ENCODE measurements at regions not wholly inside any gene's neighbourhood (a gene's known extent, or its start where the extent isn't known, plus 50 kb on each side); places are given as distances from the start of the nearest gene placed in this dataset.
"Not testable (repeated sequence)": the region's sequence is repeated elsewhere in the genome, so short reads cannot be mapped to it uniquely, and the experiment has no call there.

DNA sequence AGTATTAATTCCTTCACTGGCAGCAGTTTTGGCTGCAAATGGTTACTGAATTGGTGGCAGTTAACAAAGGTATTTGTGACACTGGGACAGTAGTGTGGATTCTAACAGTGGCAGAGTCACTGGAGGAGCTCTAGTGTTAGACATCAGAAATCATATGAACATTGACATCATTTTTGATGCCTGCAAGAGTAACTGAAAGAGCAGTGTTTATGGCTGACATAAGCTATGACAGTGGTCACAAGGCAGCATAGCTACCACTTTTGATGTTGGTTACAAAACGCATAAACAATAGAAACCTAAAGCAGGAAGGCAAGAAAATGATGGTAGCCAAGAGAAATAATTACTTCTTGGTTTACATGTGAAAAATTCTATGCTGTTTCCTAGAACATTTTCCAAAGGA lies 326.7 kb upstream of the MAN1A1 start:
- no peak for DNase-seq (ENCODE audit: low read depth in 1 of 2, low spot score in 1 of 2)

DNA sequence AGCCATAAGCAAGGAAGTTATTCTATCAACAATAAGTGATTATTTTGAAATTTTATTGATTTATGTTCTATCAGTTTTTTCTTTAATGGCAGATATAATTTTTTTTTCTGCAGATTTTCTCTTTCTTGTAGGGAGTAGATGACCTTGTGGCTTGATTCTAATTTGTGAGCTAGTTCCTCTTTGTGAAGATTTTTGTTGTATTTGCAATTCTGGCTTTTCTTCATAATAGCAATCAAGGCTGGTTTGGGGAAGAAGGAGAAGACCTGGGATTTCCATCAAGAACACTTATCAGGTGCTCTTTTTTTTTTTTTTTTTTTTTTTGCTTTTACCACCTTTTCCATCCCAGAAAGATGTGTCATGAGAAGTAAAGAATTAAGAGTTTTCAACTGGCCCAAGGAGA lies 324.2 kb upstream of the MAN1A1 start:
- no peak for DNase-seq (ENCODE audit: low read depth in 1 of 2, low spot score in 1 of 2)

DNA sequence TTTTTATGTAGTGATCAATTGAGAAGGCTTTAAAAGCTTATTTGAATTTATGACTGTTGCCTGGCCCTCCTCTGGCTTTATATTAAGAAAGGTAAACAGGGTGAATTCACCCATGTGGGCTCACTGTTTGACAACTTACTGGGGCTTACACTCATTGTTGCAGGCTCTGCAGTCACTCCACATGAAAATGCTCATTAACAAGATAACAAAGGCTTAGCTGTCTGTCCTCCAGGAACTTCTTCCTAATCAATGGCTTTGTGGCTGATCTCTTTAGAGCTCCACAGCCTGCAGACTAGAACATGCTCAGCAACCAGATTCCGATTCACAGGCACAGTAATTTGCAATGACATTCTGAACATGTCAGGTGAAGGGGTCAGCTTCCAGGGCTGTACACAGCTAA lies 323.2 kb upstream of the MAN1A1 start:
- no peak for DNase-seq (ENCODE audit: low read depth in 1 of 2, low spot score in 1 of 2)

DNA sequence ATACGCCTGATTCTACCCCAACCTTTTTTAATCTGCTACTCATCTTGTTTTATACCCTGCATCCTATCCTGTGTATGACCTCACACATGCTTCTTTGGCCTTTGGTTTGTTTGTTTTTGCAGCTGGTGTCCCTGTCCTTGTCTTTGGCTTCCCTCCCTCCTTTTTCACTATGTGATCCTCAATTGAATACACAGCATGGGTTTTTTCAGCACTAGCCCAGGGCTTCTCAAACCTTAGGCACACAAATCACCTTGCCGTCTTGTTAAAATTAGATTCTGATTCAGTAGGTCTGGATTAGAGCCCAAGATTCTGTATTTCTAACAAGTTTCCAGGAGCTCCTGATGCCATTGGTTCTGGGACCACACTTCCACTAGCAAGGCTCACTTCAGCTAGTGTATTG lies 321.5 kb upstream of the MAN1A1 start:
- DNase-seq (ENCODE audit: low read depth in 1 of 2, low spot score in 1 of 2) = no peak

DNA sequence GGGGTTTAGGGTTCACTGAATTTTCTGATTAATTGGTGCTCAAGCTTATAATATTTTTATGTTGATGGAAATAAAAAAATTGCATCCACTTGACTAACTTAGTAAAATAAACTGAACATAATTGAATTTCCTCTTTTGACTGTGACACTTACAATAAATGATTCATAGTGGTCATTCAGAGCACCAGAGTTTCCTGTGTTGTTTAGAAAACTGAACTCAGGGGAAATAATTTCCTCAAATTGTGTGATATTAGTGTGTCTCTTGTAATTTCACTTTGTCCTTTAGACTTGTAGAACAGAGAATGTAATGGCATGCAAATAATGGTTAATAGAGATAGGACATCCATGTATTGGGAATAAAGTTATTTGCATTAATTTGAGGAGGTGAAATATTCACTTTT lies 319.7 kb upstream of the MAN1A1 start:
- DNase-seq (ENCODE audit: low read depth in 1 of 2, low spot score in 1 of 2) = no peak

DNA sequence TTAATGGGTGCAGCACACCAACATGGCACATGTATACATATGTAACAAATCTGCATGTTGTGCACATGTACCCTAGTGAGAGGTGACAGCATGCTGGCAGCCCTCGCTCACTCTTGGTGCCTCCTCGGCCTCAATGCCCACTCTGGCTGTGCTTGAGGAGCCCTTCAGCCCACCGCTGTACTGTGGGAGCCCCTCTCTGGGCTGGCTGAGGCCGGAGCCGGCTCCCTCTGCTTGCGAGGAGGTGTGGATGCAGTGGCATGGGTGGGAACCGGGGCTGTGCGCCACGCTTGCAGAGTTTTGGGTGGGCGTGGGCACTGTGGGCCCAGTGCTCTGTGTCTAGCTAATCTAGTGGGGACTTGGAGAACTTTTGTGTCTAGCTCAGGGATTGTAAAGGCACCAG lies 315.9 kb upstream of the MAN1A1 start:
- not testable (repeated sequence) for DNase-seq (ENCODE audit: low read depth in 1 of 2, low spot score in 1 of 2)

DNA sequence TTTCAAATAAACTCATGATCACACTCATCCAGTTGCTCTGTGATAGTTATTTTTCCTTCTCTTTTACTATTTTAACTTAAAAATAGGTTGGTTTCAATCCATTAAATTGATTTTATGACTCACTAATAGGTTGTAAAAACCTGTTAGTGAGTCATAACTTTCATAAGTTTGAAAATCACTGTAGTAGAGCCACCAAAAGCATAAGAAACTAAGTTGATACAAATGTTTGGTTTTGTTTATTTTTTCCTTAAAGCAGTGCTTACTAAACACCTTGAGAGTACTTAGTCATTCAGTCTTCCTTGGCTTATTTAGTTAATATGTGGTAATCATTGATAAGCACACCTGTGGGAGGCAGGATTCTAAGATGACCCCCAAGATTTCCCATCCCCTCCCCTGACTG lies 312.1 kb upstream of the MAN1A1 start:
- no peak for DNase-seq (ENCODE audit: low read depth in 1 of 2, low spot score in 1 of 2)

DNA sequence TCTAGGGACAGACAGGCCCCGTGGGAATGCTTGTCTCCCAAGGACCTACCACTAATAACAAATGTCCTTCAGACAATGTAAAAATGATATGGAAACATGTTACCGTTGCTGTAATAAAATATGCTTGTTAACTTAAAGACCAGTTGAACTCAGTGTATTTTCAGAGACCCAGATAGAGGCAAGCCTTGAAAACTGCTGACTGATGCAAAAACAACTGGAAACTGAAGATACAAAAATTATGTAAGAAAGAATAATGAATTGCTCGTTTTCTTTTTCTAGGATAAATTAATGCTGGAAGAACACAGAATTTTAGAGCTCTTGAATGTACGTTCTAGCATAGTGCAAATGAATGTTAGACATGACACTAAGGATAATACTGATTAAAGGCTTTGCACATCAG lies 311.5 kb upstream of the MAN1A1 start:
- DNase-seq (ENCODE audit: low read depth in 1 of 2, low spot score in 1 of 2) = no peak

DNA sequence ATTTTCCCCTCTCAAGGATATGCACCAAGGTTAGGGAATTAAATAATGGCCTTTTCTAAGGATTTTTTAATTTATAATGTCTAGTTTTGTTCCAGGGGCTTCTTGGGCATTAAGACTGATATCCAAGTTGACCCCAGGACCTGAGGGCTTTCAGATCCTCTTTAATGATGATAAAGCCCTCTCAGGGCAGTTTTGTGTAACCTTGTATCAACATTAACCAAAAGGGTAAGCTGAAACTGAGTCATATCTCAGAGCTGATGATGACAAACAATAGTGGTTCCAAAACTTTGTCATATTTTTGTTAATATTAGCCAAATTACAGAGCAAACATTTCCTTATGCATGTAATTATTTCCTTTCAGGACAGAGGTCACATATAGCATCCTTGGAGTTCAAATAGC lies 309.4 kb upstream of the MAN1A1 start:
- no peak for DNase-seq (ENCODE audit: low read depth in 1 of 2, low spot score in 1 of 2)

DNA sequence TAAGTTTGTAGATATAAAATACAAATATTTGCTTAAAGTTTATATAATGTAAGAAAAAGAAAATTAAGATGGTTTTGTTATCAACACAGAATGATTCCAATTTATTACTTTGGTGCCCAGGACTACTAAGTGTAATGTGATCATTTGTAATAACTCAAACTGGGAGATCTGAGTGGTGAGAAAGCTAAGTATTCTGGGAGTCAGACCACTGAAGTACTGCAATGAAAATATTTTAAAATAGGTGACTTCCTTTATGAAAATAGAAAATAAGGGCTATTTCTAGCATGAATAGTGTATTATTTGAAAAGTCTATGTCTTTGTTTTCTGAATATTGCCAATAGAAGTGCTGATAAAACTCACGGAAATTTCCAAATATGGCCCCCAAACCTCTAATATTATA lies 305.6 kb upstream of the MAN1A1 start:
- DNase-seq (ENCODE audit: low read depth in 1 of 2, low spot score in 1 of 2) = no peak

DNA sequence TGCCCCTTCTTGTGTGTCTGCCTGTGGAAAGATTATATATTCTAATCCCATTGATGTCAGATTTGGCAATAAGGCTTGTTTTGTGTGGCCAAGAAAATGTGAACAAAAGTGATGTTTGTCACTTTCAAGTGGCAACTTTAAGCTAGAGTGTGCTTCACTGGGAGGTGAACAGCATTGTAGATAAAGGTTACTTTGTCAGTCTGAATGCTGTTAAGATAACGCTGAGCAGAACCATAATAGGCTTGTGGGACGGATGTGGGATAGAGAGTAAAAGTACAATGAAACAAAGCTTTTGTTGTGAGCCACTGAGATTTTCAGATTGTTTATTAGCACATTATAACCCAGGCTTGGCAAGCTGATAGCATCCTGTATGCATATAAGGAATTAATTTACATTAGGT lies 303.8 kb upstream of the MAN1A1 start:
- no peak for DNase-seq (ENCODE audit: low read depth in 1 of 2, low spot score in 1 of 2)

DNA sequence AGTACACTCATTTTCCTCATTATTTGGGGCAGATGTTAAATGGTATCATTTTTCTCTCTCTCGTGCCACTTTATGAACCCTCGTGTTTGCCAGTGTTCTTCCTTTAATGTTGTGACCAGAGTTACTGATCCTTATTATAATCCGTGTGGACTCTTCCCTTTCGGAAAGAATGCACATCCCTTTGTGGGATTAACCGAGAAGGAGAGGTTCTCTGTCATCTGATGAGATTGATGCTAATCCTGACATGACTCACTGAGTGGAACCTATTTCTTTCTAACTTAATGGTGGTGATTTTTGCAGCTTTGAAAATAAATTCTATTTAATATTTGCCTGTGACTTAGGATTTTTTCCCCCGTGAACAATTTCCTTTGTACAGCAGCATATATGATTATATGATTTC lies 300.0 kb upstream of the MAN1A1 start:
- DNase-seq (ENCODE audit: low read depth in 1 of 2, low spot score in 1 of 2) = no peak

DNA sequence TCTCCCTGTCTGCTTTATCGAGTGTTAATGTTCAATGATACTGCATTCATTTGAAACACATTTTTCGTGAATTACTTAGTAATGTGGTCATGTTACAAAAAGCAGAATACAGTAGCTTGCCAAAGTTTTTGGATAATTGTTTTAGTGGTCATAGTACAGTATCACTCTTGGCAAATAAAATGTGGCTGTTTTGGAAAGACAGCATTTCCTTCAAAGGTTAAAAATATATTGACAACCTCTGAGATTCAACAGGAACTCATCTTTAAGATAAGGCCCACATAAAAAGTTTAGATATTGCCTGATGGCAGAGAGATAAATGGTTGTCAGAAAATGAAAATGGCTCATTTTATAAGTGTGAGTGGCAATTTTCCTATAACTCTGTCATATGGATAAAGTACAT lies 297.7 kb upstream of the MAN1A1 start:
- DNase-seq (ENCODE audit: low read depth in 1 of 2, low spot score in 1 of 2) = no peak

DNA sequence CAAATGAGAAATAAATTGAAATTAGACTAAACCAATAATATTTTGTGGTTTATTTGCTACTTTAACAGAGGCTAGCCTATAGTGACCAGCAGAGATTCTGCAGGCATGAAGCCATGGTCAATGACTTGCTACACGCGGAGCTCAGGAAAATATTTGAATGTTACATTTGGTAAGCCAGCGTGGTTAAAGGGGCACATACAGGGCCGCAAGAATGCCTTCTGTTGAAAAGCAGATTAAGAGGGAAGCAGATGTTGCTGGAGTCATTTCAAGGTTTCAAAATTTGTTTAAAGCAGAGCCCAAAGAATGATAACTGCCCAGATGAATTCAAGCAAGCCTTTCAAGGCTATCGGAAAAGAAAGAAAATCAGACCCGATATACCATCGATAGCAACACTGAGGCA lies 294.3 kb upstream of the MAN1A1 start:
- DNase-seq (ENCODE audit: low read depth in 1 of 2, low spot score in 1 of 2) = no peak

DNA sequence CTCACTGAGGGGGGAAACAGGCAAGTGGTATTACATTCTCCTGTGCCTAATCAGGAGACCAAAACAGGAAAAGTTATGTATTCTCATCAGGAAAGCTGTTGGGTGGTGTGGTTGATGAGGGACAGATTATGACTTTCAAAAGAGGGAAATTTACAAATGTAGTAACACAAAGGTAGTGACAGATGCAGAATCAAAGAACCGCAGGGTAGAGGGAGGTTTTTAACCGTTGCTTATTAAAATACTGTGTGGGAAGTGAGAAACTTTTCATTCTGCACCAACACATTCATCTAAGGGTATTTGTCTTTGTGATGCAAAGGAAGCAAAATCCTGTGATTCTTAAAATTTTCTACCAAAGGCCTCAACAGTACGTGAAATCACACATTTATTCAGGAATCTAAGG lies 288.2 kb upstream of the MAN1A1 start:
- no peak for DNase-seq (ENCODE audit: low read depth in 1 of 2, low spot score in 1 of 2)

DNA sequence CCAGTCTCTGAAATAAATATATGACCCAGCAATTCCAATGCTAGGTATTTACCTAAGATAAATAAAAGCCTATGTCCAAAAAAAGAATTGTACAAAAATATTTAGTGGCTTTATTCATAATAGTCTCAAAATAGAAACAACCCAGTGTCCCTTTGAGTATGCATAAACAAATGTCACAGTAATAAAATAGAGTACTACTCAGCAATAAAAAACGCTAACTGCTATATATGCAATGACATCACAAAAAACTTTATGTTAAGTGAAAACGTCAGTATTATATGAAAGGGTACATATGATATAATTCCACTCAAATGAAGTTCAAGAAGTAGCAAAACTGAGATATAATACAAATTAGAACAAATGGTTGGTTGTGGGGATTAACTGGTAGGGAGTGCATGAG lies 286.5 kb upstream of the MAN1A1 start:
- DNase-seq (ENCODE audit: low read depth in 1 of 2, low spot score in 1 of 2) = no peak

DNA sequence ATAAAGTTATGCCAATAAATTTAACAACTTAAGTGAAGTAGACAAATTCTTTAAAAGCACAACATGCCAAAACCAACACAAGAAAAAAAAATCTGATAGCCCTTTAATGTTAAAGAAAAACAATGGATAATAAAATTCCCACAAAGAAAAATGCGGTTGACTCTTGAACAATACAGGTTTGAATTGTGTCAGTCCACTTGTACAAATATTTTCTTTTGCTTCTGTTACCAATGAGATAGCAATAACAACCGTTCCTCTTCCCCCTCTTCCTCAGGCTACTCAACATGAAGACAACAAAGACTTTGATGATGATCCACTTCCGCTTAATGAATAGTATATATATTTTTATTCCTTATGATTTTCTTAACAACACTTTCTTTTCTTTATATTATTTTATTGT lies 283.9 kb upstream of the MAN1A1 start:
- no peak for DNase-seq (ENCODE audit: low read depth in 1 of 2, low spot score in 1 of 2)

DNA sequence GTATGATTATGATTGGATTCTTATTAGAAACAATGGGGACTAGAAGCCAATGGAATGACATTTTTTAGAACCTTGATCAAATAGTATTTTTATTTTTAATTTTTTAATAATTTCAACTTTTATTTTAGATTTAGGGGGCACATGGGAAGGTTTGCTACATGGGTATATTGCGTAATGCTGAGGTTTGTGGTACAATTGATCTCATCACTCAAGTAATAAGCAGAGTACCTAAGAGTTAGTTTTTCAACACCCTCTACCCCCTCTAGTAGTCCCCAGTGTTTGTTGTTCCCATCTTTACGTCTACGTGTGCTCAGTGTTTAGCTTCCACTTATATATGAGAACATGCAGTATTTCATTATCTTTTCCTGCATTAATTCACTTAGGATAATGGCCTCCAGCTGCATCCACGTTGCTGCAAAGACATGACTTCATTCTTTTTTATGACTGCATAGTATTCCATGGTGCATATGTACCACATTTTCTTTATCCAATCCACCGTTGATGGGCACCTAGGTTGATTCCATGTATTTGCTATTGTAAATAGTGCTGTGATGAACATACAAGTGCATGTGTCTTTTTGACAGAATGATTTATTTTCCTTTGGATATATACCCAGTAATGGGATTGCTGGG lies 281.1 kb upstream of the MAN1A1 start:
- DNase-seq (ENCODE audit: low read depth in 1 of 2, low spot score in 1 of 2) = no peak

DNA sequence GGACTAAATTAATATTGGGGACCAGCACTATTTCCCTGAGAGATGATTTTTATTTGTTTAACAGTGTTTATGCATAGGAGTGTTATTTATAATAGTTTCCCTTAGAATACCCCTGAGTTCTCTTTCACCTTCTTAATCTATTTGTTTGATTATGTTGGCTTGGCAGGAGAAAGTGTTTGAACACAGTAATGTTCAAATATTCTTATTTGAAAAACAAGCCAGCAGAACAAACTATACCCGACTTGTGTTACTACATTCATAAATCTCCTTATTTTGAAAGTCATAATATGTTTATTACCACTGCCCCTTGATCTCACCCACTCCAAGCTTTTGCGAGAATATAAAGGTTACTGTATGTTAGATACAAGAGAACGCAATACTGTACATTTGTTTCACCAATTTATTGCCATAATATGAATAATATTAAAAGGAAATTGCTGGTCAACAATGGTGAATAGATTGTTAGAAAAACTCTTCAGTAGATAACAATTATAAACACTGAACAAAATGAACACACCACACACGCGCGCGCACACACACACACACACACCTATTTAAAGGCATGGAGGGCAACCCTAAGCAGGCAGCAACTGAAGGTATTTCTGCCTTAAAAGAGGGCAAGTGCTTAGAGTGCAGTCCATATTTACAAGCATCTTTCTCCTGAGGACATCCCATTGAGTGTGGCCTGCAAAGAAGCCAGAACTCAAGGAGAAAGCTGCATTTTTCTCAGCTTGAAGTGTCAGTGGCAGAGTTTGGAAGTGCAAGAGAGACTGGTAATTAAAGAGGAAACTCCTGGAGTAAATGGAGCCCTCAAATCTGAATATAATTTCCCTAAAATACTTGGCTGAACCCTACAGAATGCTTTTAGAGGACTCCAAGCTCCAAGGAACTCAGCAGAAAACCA lies 279.4 kb upstream of the MAN1A1 start:
- no peak for DNase-seq (ENCODE audit: low read depth in 1 of 2, low spot score in 1 of 2)

DNA sequence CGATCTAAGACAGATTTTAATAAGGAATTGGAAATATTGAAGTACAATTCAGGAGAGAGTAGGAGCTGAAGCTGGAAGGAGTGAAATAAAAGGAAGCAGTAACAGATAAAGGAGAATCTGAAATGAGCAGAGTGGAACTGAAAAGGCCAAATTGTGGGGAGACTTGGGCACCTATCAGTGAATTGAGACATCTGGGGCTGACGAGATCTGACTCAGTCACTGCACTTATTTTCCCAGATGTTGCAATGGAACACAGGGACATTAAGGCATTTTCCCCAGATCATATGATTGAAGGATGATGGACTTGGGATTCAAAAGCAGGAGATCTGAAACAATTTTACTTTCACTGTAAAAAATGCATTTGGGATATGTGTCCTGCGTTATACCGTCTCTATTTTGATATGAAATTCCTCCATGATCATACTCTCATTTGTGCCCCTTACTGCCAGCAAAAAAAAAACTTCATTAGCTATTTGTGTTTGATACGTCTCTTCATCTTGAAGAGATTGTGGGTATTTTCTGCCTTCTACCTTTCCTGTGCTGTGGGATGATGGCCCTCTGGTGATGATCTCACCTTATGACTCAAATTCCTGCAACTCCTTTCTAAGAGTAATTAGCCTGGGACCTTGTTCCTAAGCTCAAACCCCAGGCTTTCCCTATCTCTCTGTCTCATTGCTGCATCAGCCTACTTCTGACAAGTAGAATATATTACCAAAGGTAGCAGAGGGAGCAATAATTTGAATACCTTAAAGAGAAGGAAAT lies 278.5 kb upstream of the MAN1A1 start:
- no peak for DNase-seq (ENCODE audit: low read depth in 1 of 2, low spot score in 1 of 2)

DNA sequence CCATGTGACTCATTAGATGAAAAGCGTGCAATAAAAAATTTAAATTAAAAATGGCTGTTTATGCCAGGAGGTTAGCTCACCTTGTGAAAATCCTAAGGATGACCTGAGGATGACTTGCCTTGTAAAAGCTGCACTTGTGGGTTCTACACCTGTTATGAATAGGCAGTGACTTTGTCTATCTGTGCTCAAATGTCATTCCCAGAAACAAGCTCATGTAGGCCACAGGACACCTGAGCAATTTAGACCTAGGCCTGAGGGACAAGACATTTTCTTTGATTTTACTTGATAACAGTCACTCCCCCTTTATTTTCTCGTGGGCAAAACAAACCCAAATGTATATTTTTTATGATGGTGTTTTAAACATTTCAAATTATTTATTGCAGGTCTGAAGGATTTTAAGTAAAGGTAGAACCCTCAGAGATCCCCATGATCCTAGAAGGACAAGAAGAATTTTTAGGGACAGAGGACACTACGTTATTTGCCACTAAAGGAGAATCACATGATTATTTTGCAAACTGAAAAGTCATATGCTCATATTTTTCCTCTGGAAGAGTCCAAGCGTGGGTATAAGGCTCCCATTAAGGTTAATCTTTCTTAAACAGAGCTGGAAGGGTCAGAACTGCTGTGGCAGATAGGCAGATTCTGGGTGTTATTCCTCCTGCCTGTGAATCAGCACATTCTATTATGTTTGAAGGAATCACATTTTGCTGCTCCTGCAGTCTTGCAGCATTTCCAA lies 277.5 kb upstream of the MAN1A1 start:
- DNase-seq (ENCODE audit: low read depth in 1 of 2, low spot score in 1 of 2) = no peak
